Body of pancreas (tissue), 4 donors: ENCODE measurements at regions not wholly inside any gene's neighbourhood (a gene's known extent, or its start where the extent isn't known, plus 50 kb on each side); places are given as distances from the start of the nearest gene placed in this dataset.

Experiments used
- CTCF ChIP-seq, 7 experiments: fragments of 450-650 bp in 4 of 7; fragments of 200-600 bp in 3 of 7; sonication (generic) in 3 of 7; IDR thresholded peaks; one replicate each; pipeline ENCODE4 v1.5.1; 2016 to 2019; ENCODE audit warnings: antibody characterized with exemption in 7 of 7
- POLR2A ChIP-seq, 3 donors: fragments of 450-650 bp; IDR thresholded peaks; one replicate each; pipeline ENCODE4 v1.6.1; 2016; ENCODE audit warnings: antibody characterized with exemption in 3 of 3, mild to moderate bottlenecking in 2 of 3

DNA sequence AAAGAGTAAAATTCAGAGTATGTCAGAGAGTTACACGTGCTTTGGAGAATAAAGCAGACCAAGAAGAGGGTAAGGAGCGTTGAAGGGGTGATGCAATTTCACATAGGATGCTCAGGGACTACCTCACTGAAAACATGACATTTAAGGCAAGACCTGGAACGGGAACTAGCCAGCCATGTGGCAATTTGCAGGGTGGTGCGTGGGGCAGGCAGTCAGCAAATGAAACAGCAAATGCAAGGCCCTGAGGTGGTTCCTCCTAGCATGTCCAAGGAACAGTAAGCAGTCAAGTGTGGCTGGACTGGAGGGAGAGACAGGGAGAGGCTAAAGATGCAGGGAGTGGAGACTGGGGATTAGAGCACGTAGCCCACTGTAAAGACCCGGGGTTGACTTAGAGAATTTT, 146.1 kb upstream of the LPP start:
- TF ChIP-seq CTCF (IDR thresholded peaks at IDR 0.05) (no peak), POLR2A (IDR thresholded peaks at IDR 0.05) (no peak)
